HCT116 (cell line): ENCODE measurements at regions not wholly inside any gene's neighbourhood (a gene's known extent, or its start where the extent isn't known, plus 50 kb on each side); places are given as distances from the start of the nearest gene placed in this dataset.

Experiments
- ATAC-seq: fragments of 200-7000 bp; cut with Tn5 transposase; 2 replicates; pipeline ENCODE4 v1.9.1; 2020; ENCODE audit warnings: mild to moderate bottlenecking, moderate library complexity
- BruUV-seq: library from RNA; stranded (reverse); fragments of 400-500 nt; replicated peaks from 2 replicates; lab custom pipeline; 2021; lab: Mats Ljungman, UMichigan
- CTCF ChIA-PET: fragments of 300-600 bp; sonication (Branson Sonifier 250); formaldehyde crosslinking; loops from one replicate; lab custom pipeline; 2021; ENCODE audit warnings: antibody characterized with exemption; lab: Charles Lee
- POLR2A ChIA-PET: fragments of 300-600, 350-600 bp; sonication (Branson Sonifier 250); formaldehyde crosslinking; loops from one replicate; lab custom pipeline; 2021; ENCODE audit warnings: antibody characterized with exemption; lab: Charles Lee
- RAD21 ChIA-PET, 2 experiments: fragments of 300-600 bp; sonication (Branson Sonifier 250); formaldehyde crosslinking; loops; one replicate each; lab custom pipeline; 2023; ENCODE audit warnings: low total read pairs in 2 of 2; ENCODE audit not compliant: uncharacterized antibody in 2 of 2, unreplicated experiment in 2 of 2, low non-redundant PET in 1 of 2; lab: Charles Lee
- DNase-seq: peaks from one replicate; pipeline ENCODE4 v3.0.0-alpha.2; 2010; ENCODE audit warnings: low read depth, low spot score
- H2AFZ ChIP-seq: fragments of 200-600 bp; shearing (Covaris generic), sonication (generic); 2 replicates; pipeline ENCODE4 v1.6.1; 2017; ENCODE audit warnings: low read depth, mixed run types, mixed read lengths, antibody characterized with exemption, low read length; ENCODE audit not compliant: poor library complexity, severe bottlenecking
- H3K27ac ChIP-seq: 2 replicates; pipeline ENCODE4 v1.5.1; 2012; ENCODE audit warnings: low read depth, low read length
- H3K27me3 ChIP-seq: fragments of 200-600 bp; sonication (generic); 2 replicates; pipeline ENCODE4 v1.6.1; 2016; ENCODE audit warnings: mixed run types, low read length, mixed read lengths; ENCODE audit not compliant: insufficient read depth
- H3K36me3 ChIP-seq, 2 experiments: fragments of 200-500 bp in 1 of 2; fragments of 200-600 bp in 1 of 2; sonication (Bioruptor generic) in 1 of 2; sonication (generic) in 1 of 2; 2 replicates each; pipeline versions ENCODE4 v1.5.1 to v1.6.1; 2014 to 2016; ENCODE audit warnings: low read length in 2 of 2, inconsistent platforms in 1 of 2, mixed read lengths in 1 of 2, mixed run types in 1 of 2; ENCODE audit not compliant: insufficient read depth in 2 of 2, control insufficient read depth in 1 of 2
- H3K4me1 ChIP-seq, 2 experiments: fragments of 200-600 bp in 1 of 2; sonication (generic) in 1 of 2; 2 replicates each; pipeline versions ENCODE4 v1.5.1 to v1.6.1; 2012 to 2017; ENCODE audit warnings: low read length in 2 of 2, inconsistent platforms in 1 of 2, mild to moderate bottlenecking in 1 of 2, mixed read lengths in 1 of 2, mixed run types in 1 of 2, moderate library complexity in 1 of 2; ENCODE audit not compliant: insufficient read depth in 2 of 2, control insufficient read depth in 1 of 2
- H3K4me2 ChIP-seq: fragments of 200-600 bp; sonication (generic); 2 replicates; pipeline ENCODE4 v1.6.1; 2017; ENCODE audit warnings: mixed run types, low read length, mixed read lengths
- H3K4me3 ChIP-seq, 2 experiments: fragments of 200-600 bp in 1 of 2; sonication (generic) in 1 of 2; replicated peaks in 1 of 2; 2 replicates each; pipeline ENCODE4 v1.5.1; 2011 to 2016; ENCODE audit warnings: low read length in 2 of 2, control low read depth in 1 of 2, low read depth in 1 of 2, mild to moderate bottlenecking in 1 of 2, mixed read lengths in 1 of 2, mixed run types in 1 of 2
- H3K79me2 ChIP-seq: fragments of 200-600 bp; sonication (generic); 2 replicates; pipeline ENCODE4 v1.6.1; 2017; ENCODE audit warnings: mild to moderate bottlenecking, mixed run types, low read length, moderate library complexity, mixed read lengths; ENCODE audit not compliant: insufficient read depth
- H3K9ac ChIP-seq: fragments of 200-600 bp; sonication (generic); 2 replicates; pipeline ENCODE4 v1.6.1; 2016; ENCODE audit warnings: low read length, mixed read lengths
- H3K9me2 ChIP-seq: fragments of 200-600 bp; sonication (generic), shearing (Covaris generic); 2 replicates; pipeline ENCODE4 v1.6.1; 2017; ENCODE audit warnings: mixed run types, mild to moderate bottlenecking, moderate library complexity; ENCODE audit not compliant: insufficient read depth
- H3K9me3 ChIP-seq, 2 experiments: fragments of 200-500 bp in 1 of 2; fragments of 200-600 bp in 1 of 2; sonication (Bioruptor generic) in 1 of 2; sonication (generic) in 1 of 2; 2 replicates each; pipeline ENCODE4 v1.6.1; 2014 to 2017; ENCODE audit warnings: low read length in 2 of 2, mixed read lengths in 2 of 2, inconsistent platforms in 1 of 2, low read depth in 1 of 2, mild to moderate bottlenecking in 1 of 2, mixed run types in 1 of 2, moderate library complexity in 1 of 2; ENCODE audit not compliant: control insufficient read depth in 1 of 2, insufficient read depth in 1 of 2
- H4K20me1 ChIP-seq: fragments of 200-600 bp; sonication (generic), shearing (Covaris generic); 2 replicates; pipeline ENCODE4 v1.6.1; 2017; ENCODE audit warnings: mixed run types, mild to moderate bottlenecking, moderate library complexity; ENCODE audit not compliant: insufficient read depth
- ATF3 ChIP-seq: IDR thresholded peaks from 2 replicates; pipeline ENCODE4 v1.6.1; 2012
- CBX3 ChIP-seq: IDR thresholded peaks from 2 replicates; pipeline ENCODE4 v1.6.1; 2012; ENCODE audit warnings: low read depth
- EGR1 ChIP-seq: IDR thresholded peaks from 2 replicates; pipeline ENCODE4 v1.6.1; 2012; ENCODE audit warnings: low read depth
- ELF1 ChIP-seq: IDR thresholded peaks from 2 replicates; pipeline ENCODE4 v1.6.1; 2012; ENCODE audit warnings: low read depth, borderline replicate concordance
- EZH2 ChIP-seq: fragments of 200-600 bp; sonication (generic); IDR thresholded peaks from 2 replicates; pipeline ENCODE4 v1.6.1; 2017; ENCODE audit warnings: antibody characterized with exemption, mixed run types
- JUND ChIP-seq: IDR thresholded peaks from 2 replicates; pipeline ENCODE4 v1.6.1; 2012
- MAX ChIP-seq: IDR thresholded peaks from 2 replicates; pipeline ENCODE4 v1.6.1; 2012
- REST ChIP-seq: IDR thresholded peaks from 2 replicates; pipeline ENCODE4 v1.6.1; 2012; ENCODE audit warnings: low read depth
- SIN3A ChIP-seq: IDR thresholded peaks from 2 replicates; pipeline ENCODE4 v1.6.1; 2012; ENCODE audit warnings: low read depth
- SP1 ChIP-seq: IDR thresholded peaks from 2 replicates; pipeline ENCODE4 v1.6.1; 2012; ENCODE audit warnings: low read depth
- SRF ChIP-seq: IDR thresholded peaks from 2 replicates; pipeline ENCODE4 v1.6.1; 2012; ENCODE audit warnings: low read depth
- TCF7L2 ChIP-seq: IDR thresholded peaks from 2 replicates; pipeline ENCODE4 v1.7.0; 2011; ENCODE audit warnings: borderline replicate concordance, inconsistent platforms; ENCODE audit not compliant: insufficient read depth, insufficient read length; ENCODE audit errors: extremely low read depth
- YY1 ChIP-seq: IDR thresholded peaks from 2 replicates; pipeline ENCODE4 v1.6.1; 2011; ENCODE audit warnings: low read length, low read depth, moderate library complexity, mild to moderate bottlenecking; ENCODE audit not compliant: insufficient replicate concordance; ENCODE audit errors: extremely low read depth
- ZFX ChIP-seq: fragments of 450-650 bp; IDR thresholded peaks from 2 replicates; pipeline ENCODE4 v1.6.1; 2017
- ZNF274 ChIP-seq: fragments of 200-500 bp; sonication (Bioruptor generic); IDR thresholded peaks from 2 replicates; pipeline ENCODE4 v1.6.1; 2014; ENCODE audit warnings: mild to moderate bottlenecking, low read depth, low read length, inconsistent platforms
- intact Hi-C: fragments of 100-400 bp; cut with micrococcal nuclease; formaldehyde crosslinking; loops from 2 replicates; pipeline ENCODE4 v1.10.0; 2022

DNA sequence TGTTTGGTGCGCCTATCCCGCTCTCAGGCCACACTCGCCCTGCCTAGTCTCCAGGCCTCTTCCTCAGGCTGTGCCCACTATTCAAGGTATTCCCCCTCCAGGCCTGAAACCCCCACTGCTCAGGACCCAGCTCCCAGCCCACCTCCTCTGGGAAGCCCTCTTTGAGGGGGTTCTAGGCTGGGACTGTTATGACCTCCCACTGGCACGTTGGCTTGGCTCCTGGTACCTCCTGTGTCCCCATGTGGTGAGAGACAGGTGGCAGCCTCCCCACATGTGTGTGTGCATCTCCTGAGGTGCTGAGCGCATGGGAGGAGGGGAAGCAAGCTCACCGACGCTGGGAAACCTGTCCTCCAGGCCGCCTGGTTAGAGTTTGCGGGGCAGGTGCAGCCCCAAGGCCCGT is 82.5 kb downstream of the EDN3 start:
- TF ChIP-seq YY1 (no peak), JUND (no peak), EGR1 (no peak), SP1 (no peak), TCF7L2 (no peak), EZH2 (no peak), ZNF274 (no peak), ZFX (no peak), ELF1 (no peak), REST (no peak), SRF (no peak), SIN3A (no peak), CBX3 (no peak), ATF3 (no peak), MAX (no peak)
- Histone ChIP-seq H3K27ac (no peak overlapping the region), H3K9me3 (no peaks in the 10 kb centered on the region), H3K36me3 (no peaks in the 10 kb centered on the region), H3K4me2 (no peak overlapping the region), H4K20me1 (no peaks in the 10 kb centered on the region), H3K9ac (no peak overlapping the region), H2AFZ (no peak overlapping the region), H3K9me2 (no peaks in the 10 kb centered on the region), H3K4me3 (no peak overlapping the region), H3K27me3 (peaks cover 21% of the 10 kb centered on the region), H3K4me1 (no peaks in the 10 kb centered on the region), H3K79me2 (no peaks in the 10 kb centered on the region)
- RAD21 ChIA-PET: no interaction called here
- no peak for DNase-seq
- ATAC-seq: no peak
- BruUV-seq: no TSS peak
- POLR2A ChIA-PET: no interaction called here
- CTCF ChIA-PET: no interaction called here
- intact Hi-C loops: no loop called here
